AG09309 (cell line): ENCODE measurements at regions not wholly inside any gene's neighbourhood (a gene's known extent, or its start where the extent isn't known, plus 50 kb on each side); places are given as distances from the start of the nearest gene placed in this dataset.

Source experiments
- DNase-seq: peaks from one replicate; pipeline ENCODE4 v3.0.0-alpha.2; 2010; ENCODE audit warnings: low read depth
- H3K4me3 ChIP-seq: 2 replicates; pipeline ENCODE4 v1.5.1; 2011; ENCODE audit warnings: mild to moderate bottlenecking, low read depth, low read length, moderate library complexity; ENCODE audit not compliant: control insufficient read depth
- CTCF ChIP-seq: IDR thresholded peaks from 2 replicates; pipeline ENCODE4 v1.5.1; 2011; ENCODE audit warnings: mild to moderate bottlenecking, low read depth, low read length, inconsistent platforms; ENCODE audit not compliant: insufficient read depth, control insufficient read depth; ENCODE audit errors: missing control alignments

GRCh38 chr3:153070511-153070868, 91.5 kb upstream of the RAP2B start:
- no peak for DNase-seq
- TF ChIP-seq CTCF, result no peak
- H3K4me3 ChIP-seq, result no peak overlapping the region

- no peak for DNase-seq
- TF ChIP-seq CTCF, result no peak
- H3K4me3 ChIP-seq, result no peak overlapping the region
These were observed 89.6 kb upstream of the RAP2B start for GRCh38 chr3:153072382-153072781.

GRCh38 chr3:153072856-153073255, 89.2 kb upstream of the RAP2B start:
- DNase-seq, result no peak
- no peak overlapping the region for H3K4me3 ChIP-seq
- no peak for TF ChIP-seq CTCF

- no peak overlapping the region for H3K4me3 ChIP-seq
- no peak for DNase-seq
- no peak for TF ChIP-seq CTCF
These were observed 88.4 kb upstream of the RAP2B start for GRCh38 chr3:153073636-153074035.

GRCh38 chr3:153078826-153079225, 83.2 kb upstream of the RAP2B start:
- TF ChIP-seq CTCF, result no peak
- no peak overlapping the region for H3K4me3 ChIP-seq
- no peak for DNase-seq

GRCh38 chr3:153079386-153079785, 82.6 kb upstream of the RAP2B start:
- TF ChIP-seq CTCF, result no peak
- no peak overlapping the region for H3K4me3 ChIP-seq
- no peak for DNase-seq

- TF ChIP-seq CTCF, result no peak
- no peak overlapping the region for H3K4me3 ChIP-seq
- no peak for DNase-seq
These were observed 81.2 kb upstream of the RAP2B start for GRCh38 chr3:153080778-153081240.
